Epithelial cell of esophagus (primary cell): ENCODE measurements at regions not wholly inside any gene's neighbourhood (a gene's known extent, or its start where the extent isn't known, plus 50 kb on each side); places are given as distances from the start of the nearest gene placed in this dataset.

ENCODE experiments used
- DNase-seq: peaks from one replicate; pipeline ENCODE4 v3.0.0; 2010; ENCODE audit warnings: low read depth
- H3K4me3 ChIP-seq: 2 replicates; pipeline ENCODE4 v1.5.1; 2011; ENCODE audit warnings: mild to moderate bottlenecking, low read length, control low read depth
- TF ChIP-seq, protein P1 (sequence below): IDR thresholded peaks from 2 replicates; pipeline ENCODE4 v1.5.1; 2011; ENCODE audit warnings: low read depth, mild to moderate bottlenecking, low read length, control low read depth, inconsistent platforms; ENCODE audit not compliant: insufficient read depth; ENCODE audit errors: missing control alignments

DNA sequence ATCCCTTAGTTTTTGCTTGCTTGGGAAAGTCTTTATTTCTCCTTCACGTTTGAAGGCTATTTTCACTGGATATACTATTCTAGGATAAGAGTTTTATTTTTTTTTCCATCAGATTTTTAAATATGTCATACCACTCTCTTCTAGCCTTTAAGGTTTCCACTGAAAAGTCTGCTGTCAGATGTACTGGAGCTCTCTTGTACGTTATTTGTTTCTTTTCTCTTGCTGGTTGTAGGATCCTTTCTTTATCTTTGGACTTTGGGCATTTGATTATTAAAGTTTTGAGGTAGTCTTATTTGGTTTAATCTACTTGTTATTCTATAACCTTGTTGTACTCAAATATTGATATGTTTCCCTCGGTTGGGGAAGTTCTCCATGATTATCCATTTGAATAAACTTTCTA is 848.4 kb upstream of the COX7C start:
- H3K4me3 ChIP-seq = no peak overlapping the region
- DNase-seq = no peak
- TF ChIP-seq, protein P1, sequence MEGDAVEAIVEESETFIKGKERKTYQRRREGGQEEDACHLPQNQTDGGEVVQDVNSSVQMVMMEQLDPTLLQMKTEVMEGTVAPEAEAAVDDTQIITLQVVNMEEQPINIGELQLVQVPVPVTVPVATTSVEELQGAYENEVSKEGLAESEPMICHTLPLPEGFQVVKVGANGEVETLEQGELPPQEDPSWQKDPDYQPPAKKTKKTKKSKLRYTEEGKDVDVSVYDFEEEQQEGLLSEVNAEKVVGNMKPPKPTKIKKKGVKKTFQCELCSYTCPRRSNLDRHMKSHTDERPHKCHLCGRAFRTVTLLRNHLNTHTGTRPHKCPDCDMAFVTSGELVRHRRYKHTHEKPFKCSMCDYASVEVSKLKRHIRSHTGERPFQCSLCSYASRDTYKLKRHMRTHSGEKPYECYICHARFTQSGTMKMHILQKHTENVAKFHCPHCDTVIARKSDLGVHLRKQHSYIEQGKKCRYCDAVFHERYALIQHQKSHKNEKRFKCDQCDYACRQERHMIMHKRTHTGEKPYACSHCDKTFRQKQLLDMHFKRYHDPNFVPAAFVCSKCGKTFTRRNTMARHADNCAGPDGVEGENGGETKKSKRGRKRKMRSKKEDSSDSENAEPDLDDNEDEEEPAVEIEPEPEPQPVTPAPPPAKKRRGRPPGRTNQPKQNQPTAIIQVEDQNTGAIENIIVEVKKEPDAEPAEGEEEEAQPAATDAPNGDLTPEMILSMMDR = no peak

DNA sequence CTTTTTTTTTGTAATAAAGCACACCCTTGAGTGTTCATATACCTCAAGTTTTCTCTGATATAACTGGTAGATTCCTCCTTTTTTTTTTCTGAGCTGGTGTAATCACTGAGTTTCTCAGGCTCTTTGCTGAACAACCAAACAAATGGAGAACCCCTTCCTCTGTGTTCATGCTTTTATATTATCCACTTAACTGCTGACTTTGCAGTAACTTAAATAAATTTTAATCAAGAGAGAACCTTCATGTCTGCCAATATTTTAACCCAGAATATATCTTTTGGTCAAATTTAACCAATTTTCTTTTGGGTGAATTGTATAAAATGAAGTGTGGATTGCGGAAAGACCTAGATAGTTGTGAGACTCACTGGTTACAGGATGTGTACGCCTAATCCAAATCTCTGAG is 833.0 kb upstream of the COX7C start:
- no peak overlapping the region for H3K4me3 ChIP-seq
- TF ChIP-seq, protein P1 = no peak
- DNase-seq = no peak

DNA sequence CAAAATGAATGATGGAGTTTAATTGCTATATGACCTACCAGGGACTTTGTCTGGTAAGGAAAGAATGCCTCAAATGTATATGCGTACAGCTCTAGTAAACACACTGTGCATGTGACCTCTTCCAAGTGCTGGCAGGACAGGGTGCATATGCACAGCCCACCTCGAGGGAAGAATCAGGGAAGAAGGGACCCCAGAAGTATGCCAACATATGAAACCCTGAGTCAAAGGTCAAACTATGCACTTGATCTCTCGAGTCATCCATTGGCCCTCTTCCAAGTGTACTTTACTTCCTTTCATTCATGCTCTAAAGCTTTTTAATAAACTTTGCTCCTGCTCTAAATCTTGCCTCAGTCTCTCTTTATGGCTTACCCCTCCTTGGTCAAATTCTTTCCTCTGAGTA is 804.6 kb upstream of the COX7C start:
- H3K4me3 ChIP-seq = no peak overlapping the region
- DNase-seq = no peak
- TF ChIP-seq, protein P1 = no peak

DNA sequence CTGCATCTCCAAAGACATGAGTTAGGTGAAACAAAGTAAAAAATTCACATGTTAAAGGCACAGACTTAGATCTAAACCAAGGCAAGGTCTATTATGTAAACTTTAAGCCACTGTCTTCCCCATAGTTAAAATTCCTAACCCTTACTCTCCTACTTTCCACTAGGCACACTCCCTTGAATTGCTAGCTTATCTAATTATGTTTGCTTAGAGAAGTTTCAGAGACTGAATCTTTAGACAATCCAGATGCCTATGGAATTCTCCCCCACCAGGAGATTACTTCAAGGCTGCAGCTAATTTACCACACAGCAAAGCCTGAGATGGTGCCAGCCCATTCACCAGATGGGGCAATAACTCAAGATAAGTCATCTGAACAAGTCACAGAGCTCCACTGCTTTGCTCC is 803.1 kb upstream of the COX7C start:
- no peak for DNase-seq
- H3K4me3 ChIP-seq = no peak overlapping the region
- TF ChIP-seq, protein P1 = no peak

DNA sequence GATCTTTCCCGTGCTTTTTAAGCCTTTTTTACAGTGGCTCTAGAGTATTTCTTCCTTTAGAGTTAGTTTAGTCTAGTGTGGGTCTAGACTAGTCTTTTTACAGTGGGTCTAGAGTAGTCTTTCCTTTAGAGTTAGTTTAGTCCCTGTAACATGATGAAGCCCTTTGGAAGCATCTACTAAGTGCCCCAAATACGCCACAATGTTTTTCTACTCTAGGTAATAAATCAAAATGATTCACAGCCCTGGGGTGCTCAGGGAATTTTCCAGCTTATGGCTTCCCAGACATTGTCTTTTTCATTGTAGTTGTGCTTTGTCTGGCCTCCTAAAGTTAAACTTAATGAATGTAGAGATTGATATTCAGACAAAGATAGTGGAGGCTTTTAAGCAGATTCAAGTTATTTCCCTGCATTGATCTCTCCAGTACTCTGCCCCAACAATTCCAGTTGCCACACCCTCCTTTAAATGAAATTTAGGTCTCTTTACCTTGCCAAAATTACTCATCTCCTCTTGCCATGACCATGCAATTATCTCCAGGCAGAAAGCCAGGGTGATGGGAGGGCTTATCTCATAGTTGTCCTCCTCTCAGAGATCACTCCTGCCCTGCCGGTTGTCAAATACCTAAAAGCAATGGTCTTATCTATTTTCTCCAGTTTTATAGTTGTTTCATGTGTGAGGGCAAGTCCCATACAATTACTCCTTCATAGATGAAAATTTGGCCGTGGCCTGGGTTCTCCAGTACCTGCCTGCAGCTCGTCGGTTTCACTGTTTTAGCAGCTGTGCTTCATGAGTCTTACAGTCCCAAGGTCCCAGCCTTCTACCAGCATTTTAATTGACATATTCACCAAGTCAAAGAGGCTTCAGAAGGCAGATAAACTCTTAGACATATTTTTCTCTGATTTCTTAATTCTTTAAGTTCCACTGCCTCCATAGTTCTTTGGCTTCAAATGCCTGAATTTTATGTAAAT is 794.0 kb upstream of the COX7C start:
- DNase-seq = no peak
- TF ChIP-seq, protein P1 = no peak
- H3K4me3 ChIP-seq = no peak overlapping the region

DNA sequence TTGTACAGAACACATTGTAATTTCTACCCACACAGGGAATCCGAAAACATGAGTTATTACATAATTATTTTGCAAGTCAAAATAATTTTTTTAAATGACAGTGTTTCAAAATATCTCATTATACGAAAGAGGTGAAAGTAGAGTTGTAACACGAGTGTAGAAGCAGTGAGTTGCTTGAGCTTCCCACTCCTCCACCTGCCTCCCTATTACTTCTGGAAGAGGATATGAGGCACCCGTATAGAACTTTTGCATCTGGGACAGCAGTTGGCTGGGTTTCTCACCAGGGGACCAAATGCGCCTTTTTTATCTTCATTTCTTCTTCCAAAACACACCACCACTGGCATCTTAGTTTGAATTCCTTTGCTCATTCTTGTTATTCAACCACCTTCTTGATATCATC is 779.0 kb upstream of the COX7C start:
- TF ChIP-seq, protein P1 = no peak
- no peak overlapping the region for H3K4me3 ChIP-seq

DNA sequence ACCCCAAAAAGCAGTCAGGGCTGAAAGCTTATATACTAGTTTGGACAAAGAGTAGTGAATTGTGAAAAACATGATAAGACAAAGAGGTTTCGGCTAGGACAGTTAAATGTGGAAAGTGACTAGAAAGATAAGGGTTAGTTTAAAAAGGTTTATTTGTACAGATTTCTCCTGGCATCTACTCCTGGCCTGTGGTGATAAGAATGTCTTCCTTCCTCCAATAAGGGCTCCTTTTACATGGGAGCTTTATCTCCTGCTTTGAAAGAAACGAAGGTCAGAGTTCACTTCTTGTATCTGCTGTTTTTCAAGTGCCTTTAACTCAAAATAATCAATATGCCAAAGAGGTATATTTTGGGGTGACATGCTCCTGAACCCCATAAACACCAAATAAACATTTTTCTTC is 776.1 kb upstream of the COX7C start:
- TF ChIP-seq, protein P1 = no peak
- DNase-seq = no peak
- no peak overlapping the region for H3K4me3 ChIP-seq

More for the DNA sequence above, 779.0 kb upstream of the COX7C start:
- no peak for DNase-seq
